KBM-7 (cell line): ENCODE measurements at regions not wholly inside any gene's neighbourhood (a gene's known extent, or its start where the extent isn't known, plus 50 kb on each side); places are given as distances from the start of the nearest gene placed in this dataset.

Source experiments
- DNase-seq: peaks from one replicate; pipeline ENCODE4 v3.0.0-alpha.2; 2015
- in situ Hi-C: fragments of 300-500 bp; cut with MboI; formaldehyde crosslinking; loops from 2 replicates; pipeline ENCODE4 v1.14.3; 2020; ENCODE audit warnings: low sequenced_read_pairs, low pct_unique_long_range_greater_than_20kb, mixed read lengths

DNA sequence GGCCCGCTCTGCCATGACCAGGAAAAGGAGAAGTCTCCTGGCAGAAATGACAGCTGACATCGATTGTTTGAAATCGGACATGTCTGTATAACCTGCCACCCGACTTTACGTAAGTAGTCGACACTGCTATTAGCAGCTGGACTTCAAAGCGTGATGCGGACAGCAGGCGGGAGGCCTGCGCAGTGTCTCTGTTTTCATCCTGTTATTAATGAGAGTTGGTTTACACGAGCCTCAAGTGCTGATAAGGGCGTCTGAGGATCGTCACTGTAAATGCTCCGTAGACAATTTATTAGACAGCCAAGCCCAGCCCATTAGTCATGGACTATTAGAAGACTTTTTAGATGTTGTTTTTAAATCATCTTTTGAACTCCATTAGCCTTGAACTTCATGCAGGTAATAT is 328.3 kb downstream of the FOXL1 start:
- in situ Hi-C loops = no loop called here
- no peak for DNase-seq

DNA sequence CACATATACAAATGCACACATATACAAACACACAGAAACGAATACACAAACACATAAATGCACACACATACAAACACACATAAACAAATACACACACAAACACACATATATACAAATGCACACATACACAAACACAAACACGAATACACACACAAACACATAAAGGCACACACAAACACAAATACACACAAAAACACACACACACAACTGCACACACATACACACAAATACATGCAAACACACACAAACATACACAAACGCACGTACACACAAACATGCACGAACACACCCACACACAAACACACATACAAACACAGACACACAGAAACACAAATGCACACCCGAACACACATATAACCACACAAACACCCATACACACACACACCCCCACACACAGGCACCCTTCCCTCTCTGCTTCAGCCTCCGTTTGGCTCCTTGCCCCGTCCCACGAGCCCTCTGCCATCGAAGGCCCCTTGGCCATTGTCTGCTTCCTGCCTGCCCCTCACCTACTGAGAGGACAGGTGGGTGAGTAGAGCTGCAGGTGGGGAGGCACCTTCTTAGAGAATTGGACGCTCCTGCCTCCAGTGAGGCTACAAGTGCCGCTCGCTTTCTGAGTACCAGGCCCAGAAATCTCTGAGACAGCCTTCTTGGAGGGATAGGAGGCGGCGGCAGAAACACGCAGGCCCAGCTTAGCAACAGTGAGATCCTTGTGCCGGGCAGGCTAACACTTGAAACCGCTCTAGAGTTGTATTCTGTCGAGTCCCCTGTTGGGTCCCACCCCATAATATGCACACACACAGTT is 331.2 kb downstream of the FOXL1 start:
- DNase-seq = no peak
- in situ Hi-C loops = no loop called here

DNA sequence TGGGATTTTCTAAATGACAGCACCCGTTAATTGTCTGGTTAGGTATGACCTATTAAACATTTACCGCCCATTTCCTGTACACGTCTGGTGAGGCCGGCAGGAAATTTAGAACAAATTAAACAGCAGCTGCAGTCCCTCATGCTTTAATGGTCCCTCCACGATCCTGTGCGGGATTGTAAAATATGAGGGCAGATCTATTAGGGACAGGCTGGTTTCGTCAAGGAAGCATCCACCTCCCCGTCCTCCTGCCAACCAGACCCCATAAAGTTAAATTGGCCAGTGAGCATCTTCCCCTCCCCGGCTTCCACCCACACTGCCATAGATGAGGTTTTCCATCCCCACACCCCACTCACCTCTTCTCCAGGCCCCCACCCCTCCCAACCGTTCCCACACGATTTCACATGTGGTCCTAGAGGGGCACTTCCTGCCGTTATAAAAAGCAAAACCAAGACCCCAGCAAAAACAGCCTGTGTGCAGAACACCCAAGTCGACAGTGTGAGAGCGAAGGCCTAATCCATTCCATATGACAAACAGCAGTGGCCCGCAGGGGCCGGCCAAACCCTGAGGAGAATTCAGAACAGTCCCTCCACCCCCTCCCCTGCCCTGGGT is 331.9 kb downstream of the FOXL1 start:
- in situ Hi-C loops = no loop called here
- no peak for DNase-seq

DNA sequence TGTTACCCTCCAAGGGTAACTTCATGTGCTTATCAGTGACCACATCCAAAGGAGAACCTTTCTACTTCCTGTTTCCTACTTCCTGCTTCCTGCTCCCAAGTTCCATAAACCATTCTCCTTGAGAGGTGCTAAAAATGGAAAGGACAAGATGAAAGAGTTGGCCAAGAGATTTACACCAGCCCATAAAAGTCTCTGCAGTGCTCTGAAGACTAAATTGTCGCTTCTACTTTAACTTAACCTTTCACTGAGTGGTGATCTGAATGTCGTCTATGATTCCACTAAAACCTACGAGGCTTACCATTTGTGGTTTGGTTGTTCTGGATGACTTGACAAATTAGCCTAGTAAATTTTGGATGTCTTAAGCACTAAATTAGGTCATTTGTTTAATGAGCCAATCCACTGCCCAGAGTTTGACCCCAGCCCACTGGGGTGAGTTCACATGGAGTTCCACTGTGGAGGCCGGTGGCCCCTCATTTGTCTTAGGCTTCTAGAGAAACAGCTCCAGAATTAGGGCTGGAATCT is 333.1 kb downstream of the FOXL1 start:
- in situ Hi-C loops = no loop called here
- peak; percentile 5 for DNase-seq

DNA sequence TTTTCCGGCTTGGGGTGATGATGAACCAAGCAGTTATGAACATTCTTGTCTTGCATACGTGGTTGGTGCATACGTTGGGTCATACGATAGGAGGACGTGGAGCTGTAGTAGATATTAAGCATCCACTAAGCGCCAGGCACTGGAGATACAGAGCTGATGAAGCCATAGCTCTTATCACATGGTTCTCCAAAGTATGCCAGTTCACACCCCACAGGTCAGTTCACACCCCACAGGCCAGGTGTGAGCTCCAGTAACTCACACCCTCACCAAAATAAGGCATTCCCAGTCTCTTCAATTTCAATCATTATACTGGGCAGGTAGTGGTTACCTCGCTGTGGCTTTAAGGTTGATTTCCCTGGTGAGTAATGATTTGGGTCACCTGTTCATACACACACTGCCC is 335.5 kb downstream of the FOXL1 start:
- in situ Hi-C loops = no loop called here

DNA sequence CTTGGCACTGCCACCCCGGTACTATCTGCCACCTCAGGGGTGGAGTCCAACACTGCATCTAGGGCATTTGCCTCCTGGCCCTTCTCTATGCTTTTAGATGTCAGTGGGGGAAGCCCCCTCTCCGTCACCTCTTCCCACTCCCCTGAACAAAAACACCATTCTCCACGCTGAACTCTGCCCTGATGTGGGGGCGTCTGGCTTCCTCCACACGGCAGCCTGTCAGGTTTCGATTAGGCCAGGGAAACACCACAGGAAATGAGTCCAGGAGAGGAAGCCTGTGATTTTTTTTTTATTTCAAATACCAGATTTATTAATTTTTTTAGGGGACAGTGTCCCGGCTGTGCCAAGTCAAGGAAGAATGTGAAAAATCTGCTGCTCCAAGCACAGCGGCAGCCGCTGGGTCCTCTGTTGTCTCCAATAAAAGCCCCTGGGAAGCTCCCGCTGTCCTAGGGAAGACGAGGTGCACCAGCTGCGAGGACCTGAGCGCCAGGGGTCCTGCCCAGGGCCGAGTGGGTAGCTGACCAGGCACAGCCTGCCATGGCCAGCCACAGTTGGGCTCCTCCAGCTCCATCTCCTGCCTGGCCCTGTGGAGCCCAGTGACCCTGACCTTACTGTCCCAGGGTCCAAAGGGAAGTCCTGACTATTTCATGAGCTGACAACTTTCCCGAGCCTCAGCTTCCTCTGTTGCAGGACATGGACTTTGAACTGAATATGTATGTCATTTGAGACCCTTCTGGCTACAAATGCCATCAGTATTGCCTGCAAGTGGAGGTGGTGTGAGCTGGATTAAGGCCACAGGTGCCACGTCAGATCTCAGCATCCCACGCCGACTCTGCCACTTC is 336.7 kb downstream of the FOXL1 start:
- in situ Hi-C loops = no loop called here
- DNase-seq = no peak

More for the DNA sequence above, 335.5 kb downstream of the FOXL1 start:
- no peak for DNase-seq

DNA sequence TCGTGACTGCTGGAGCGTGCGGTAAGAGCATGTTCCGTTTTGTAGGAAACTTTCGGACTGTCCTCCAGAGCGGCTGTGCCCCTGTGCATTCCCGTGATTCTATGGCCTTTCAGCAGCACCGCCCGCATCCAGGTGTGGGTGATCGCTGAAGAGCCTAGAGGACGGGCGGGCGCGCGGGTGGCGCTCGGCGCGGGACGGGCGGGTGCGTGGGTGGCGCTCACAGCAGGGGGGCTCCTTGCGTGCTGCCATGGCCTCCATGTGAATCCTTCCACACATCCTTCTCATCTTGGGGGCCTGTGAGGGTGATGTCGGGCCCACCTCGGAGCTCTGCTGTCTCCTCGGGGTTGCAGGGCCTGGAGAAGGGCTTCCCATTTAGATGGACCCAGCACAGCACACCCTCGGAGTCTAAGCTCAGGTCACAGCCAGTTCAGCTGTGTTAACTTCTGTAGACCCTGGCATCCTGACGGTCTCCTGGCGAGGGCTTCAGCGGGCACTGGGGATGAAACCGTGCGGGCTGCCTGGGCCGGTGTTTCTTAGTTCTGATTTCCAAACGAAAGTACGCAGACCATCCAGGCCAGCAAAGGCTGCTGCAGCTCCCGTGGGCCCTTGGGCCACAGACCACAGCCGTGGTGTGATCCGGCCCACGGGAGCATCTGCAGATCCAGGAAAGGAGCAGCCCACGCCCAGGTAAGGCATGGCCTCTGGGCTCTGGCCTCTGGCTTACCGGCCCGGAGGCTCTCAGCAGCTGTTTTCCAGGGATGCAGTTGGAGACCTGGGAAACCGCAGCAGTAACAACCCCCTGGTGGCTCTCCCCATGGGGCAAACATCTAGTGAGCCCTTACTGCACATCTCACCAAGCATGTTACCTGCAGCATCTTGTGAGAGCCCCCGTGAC is 339.4 kb downstream of the FOXL1 start:
- in situ Hi-C loops = no loop called here

DNA sequence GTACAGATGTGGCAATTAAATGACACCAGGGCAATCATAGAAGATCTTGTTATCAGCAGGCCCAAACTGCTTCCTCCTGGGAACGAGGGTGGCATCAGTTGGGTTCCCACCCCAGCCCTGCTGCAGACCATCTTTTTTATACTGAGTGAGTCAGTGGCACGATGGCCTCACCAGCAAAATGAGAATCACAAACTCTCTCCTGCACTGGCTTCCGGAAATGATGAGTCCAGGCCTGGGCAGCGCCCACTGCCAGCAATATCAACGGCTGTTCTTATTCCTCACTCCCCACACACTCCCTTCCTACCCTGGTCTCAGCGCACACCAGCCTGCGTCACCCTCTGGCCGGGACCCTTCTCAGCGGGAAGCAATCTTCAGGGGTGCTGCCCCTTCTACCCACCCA is 340.3 kb downstream of the FOXL1 start:
- no peak for DNase-seq
- in situ Hi-C loops = no loop called here

More for the DNA sequence above, 339.4 kb downstream of the FOXL1 start:
- DNase-seq = no peak

DNA sequence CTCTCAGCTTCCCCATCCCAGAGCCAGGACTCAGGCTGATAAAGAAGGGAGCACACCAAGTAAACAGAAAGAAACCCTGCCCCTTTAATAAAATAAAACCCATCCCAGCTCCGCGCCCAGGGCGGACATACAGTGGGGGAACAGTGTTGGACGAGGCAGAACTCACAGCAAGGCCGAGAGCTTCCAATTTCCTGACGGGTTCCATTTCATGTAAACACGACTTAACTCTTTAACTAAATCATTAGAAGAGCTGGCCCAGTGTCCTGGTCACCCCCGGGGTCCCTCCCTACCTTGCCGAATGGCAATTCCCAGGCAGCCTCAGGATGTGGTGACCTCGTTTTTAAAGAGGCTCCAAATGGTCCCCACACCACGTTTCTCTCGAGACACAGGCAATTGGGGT is 340.7 kb downstream of the FOXL1 start:
- DNase-seq = no peak
- in situ Hi-C loops = no loop called here

DNA sequence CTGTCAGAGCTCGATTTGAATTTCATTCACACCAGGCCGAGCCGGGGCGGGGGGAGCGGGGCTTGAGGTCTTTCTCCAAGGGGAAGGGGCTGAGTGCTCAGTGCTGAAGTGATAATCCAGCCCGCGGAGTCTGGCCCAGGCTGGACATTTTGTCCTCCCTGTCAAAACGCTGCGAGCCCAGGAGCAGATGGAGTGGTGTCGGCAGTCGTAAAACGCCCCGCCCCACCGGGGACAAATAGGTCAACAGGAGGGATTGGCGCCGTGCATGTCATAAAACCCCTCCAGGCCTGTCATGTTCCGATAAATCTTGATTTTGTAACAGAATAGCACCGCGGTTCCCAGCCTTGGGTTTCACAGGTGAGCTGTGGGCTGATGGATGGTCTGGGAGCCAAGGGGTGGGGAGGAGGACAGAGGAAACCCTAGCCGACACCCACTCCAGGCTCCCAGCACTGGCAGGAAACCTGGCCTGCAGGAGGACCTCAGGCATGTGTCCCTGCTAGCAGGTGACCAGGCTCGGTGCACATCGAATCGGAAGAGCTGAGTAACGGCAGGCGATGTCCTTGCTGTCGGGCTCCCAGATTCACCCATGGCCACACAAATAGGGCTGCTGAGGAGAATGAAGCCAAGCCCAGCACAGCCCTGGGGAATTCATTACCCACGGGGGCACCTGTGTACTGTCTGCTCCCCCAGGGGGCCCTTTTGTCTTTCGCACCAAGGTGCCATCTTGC is 341.4 kb downstream of the FOXL1 start:
- no peak for DNase-seq
- in situ Hi-C loops = no loop called here

DNA sequence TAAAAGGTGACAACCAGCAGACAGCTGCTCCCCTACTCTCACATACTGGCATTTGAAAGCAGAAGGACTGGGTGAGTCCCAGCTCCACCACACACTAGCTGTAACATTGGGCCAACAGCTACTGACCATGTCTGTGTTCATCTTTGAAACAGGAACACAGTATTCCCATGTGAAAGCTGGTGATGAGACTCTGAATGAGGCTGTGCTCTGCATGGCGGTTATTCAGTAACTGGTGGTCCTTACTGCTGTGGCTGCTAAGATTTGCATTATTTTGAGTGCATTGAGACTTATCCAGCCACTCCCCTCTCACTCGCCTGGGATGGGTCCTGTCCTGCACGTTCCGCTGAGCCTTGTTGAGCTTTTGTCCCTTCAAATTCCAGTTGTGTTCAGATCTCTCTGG is 342.9 kb downstream of the FOXL1 start:
- in situ Hi-C loops = no loop called here
- no peak for DNase-seq

DNA sequence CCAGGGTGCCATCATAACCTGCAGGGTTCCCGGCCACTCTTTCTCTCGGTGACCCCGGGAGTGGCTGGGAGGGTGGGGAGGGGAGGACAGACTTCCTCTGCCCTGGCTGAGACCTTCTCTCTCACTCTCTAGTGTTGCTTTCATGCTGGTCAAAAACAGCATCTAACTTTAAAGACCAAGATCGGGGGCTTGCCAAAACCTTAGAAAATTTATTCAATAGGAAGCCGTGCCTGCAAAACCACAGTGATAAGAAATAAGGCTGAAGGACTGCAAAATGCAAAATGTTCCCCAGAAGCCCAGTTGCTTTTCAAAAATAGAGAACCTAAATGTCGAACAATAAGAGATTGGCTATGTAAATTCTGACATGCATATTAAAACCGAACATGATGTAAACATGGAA is 344.0 kb downstream of the FOXL1 start:
- DNase-seq = no peak
- in situ Hi-C loops = no loop called here

DNA sequence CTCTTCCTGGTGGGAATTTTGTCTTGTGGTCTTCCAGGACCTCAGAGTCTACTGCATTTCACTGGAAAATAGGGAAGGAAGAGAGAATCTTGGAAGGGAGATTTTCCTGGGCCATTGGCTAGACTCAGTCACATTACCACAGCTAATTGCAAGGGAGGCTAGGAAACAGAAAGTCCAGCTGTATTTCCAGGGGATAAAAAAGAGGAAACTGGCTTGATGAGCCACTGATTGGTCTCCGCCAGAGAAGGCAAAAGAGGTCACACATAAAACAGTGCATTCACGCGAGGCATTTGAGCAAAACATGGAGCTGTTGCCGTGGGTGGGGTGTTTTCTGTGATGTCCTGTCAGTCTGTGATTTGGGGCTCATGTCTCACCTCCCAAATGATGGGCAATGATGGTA is 345.3 kb downstream of the FOXL1 start:
- DNase-seq = no peak
- in situ Hi-C loops = no loop called here

DNA sequence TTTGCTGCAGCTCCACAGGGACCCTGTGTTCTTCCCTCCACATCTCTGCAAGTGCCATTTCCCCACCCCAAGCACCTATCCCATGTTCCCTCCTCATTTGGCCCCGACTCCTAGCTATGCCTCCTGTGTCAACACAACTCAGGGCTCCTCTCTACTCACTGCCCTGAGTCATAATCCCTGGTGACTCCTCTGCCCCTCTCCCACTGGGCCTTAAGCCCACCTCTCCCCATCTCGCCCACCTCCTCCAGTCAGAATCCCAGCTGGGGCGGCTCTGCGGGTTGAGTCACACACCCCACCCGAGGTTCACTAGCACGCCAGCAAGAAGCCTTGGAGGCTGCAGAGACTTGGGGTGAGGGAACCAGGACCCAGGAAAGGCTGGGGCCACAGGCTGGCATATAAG is 346.2 kb downstream of the FOXL1 start:
- DNase-seq = no peak
- in situ Hi-C loops = no loop called here

DNA sequence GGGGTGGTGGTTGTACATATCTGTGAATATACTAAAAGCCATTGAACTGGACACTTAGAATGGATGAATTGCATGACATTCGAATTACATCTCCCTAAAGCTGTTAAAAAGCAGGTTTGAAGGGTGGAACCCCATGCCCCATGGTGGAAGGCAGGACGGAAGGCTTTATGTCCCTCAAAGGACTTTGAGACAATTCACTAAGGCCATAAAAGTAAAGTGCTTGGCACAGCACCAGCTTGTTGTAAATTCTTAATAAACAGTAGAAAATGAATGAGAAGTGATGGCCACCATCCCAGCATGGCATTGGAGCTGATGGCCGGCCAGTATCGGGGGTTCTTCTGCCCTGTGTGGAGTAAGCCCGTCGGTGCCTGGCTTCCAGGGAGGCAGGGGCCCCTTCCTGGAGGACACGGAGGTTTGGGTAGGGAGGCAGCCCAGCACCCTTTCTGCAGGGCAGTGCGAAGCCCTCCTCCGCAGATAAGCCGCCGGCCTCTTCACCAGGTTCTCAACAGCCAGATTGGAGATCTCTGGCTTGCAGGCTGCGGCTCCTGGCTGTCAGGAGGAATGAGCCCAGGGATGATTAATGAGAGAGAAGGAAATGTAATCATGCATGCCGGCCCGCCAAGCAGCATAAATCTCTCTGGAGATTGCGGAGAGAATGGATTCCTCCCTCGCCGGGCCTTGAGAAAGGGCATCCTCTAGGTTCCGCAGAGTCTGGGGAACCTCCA is 346.9 kb downstream of the FOXL1 start:
- no peak for DNase-seq
- in situ Hi-C loops = no loop called here

DNA sequence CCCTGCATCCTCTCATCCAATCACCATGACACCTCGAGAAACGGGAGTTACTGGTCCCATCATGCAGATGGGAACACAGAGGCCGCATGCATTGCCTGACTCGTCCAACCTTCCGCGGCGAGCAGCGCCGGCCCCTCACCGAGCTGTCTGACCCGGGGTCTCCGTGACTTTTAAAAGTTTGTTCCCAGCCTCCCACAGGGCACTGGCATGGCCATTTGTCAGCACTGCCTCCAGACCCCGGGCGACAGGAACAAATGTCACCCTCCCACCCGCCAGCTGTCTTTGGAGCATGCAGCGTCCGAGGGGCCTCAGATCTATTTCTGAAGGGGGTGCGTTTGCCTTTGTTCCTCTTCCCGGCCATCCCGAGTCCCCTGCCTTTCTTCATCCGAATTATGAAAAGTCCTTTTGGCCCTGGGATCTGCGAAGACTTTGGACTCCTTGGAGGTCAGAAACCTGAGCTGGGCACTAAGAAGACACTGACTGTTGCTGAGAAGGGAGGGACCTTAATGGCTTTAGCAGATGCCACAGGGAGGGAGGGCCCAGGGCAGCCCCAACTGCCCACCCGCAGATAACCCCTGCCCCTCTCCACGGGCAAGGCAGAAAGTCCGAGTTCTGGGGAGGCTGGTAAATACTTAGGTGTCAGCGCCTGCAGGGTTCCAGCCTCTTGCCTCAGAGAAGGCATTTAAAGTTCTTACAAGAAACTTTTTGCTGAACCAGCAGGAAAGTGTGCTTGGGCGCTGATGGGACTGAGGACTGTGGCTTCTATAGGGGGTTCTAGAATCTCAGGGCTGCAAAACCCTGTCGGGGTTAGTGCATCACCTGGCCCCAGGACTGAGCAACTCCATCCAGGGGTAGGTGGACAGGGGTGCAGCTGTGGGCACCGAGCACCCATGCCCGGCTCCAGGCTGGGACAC is 348.1 kb downstream of the FOXL1 start:
- in situ Hi-C loops = no loop called here

DNA sequence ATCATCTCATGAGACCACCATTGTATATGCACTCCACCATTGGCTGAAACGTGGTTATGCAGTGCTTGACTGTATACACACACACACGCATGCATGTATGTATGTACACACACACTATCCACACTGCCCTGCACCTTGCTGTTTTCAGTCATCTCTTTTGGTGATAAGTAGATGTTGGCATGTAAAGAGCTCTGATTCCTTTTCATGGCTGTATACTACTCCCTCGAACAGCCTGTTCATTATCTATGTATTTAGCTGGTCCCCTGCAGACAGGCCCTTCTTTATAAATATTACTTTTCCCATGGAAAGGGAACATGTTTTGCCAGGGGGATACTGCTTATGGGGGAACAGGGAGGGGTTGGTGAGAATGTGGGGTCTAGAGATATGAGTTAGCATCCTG is 349.4 kb downstream of the FOXL1 start:
- in situ Hi-C loops = no loop called here
- DNase-seq = no peak

More for the DNA sequence above, 348.1 kb downstream of the FOXL1 start:
- no peak for DNase-seq
